ENCODE measurements at regions not wholly inside any gene's neighbourhood (a gene's known extent, or its start where the extent isn't known, plus 50 kb on each side); places are given as distances from the start of the nearest gene placed in this dataset.
"Not testable (repeated sequence)": the region's sequence is repeated elsewhere in the genome, so short reads cannot be mapped to it uniquely, and the experiment has no call there.

- no peak for DNase-seq
These were observed 575.7 kb upstream of the ACO1 start for GRCh38 chr9:31808766-31809165.

GRCh38 chr9:31820426-31820825 is 564.0 kb upstream of the ACO1 start:
- DNase-seq = no peak

GRCh38 chr9:31821583-31821982 is 562.9 kb upstream of the ACO1 start:
- no peak for DNase-seq

- DNase-seq = no peak
These were observed 561.1 kb upstream of the ACO1 start for GRCh38 chr9:31823365-31823764.

- DNase-seq = peak in 1 of 2 experiments; percentile 58
These were observed 559.6 kb upstream of the ACO1 start for GRCh38 chr9:31824860-31825259.

GRCh38 chr9:31837211-31837610 is 547.2 kb upstream of the ACO1 start:
- no peak for DNase-seq

- peak in 1 of 2 experiments; percentile 51 for DNase-seq
These were observed 545.2 kb upstream of the ACO1 start for GRCh38 chr9:31839273-31839672.

GRCh38 chr9:31840702-31841101 is 543.7 kb upstream of the ACO1 start:
- DNase-seq = no peak

- DNase-seq = no peak
These were observed 536.5 kb upstream of the ACO1 start for GRCh38 chr9:31847963-31848362.

GRCh38 chr9:31848505-31849285 is 535.7 kb upstream of the ACO1 start:
- no peak for DNase-seq

GRCh38 chr9:31854187-31854586 is 530.3 kb upstream of the ACO1 start:
- DNase-seq = no peak

GRCh38 chr9:31868830-31869229 is 515.6 kb upstream of the ACO1 start:
- DNase-seq = no peak

GRCh38 chr9:31870276-31870675 is 514.2 kb upstream of the ACO1 start:
- no peak for DNase-seq

- no peak for DNase-seq
These were observed 510.7 kb upstream of the ACO1 start for GRCh38 chr9:31873722-31874121.

- no peak for DNase-seq
These were observed 490.4 kb upstream of the ACO1 start for GRCh38 chr9:31894008-31894407.

GRCh38 chr9:31908158-31908890 is 476.1 kb upstream of the ACO1 start:
- DNase-seq = peak; percentile 24 to 38

GRCh38 chr9:31908891-31909480 is 475.5 kb upstream of the ACO1 start:
- peak in 1 of 2 experiments; percentile 25 for DNase-seq

GRCh38 chr9:31912636-31913035 is 471.8 kb upstream of the ACO1 start:
- peak in 1 of 2 experiments; percentile 49 for DNase-seq

GRCh38 chr9:31916591-31917241 is 467.7 kb upstream of the ACO1 start:
- peak in 1 of 2 experiments; percentile 35 for DNase-seq

GRCh38 chr9:31937737-31938136 is 446.7 kb upstream of the ACO1 start:
- DNase-seq = not testable (repeated sequence)

- no peak for DNase-seq
These were observed 433.7 kb upstream of the ACO1 start for GRCh38 chr9:31950756-31951155.

GRCh38 chr9:31958572-31958971 is 425.9 kb upstream of the ACO1 start:
- DNase-seq = no peak

GRCh38 chr9:31969552-31969951 is 414.9 kb upstream of the ACO1 start:
- no peak for DNase-seq

Measured in NCI-H2081 (cell line).